Right cardiac atrium (tissue), 5 donors: ENCODE measurements at regions not wholly inside any gene's neighbourhood (a gene's known extent, or its start where the extent isn't known, plus 50 kb on each side); places are given as distances from the start of the nearest gene placed in this dataset.

Source experiments
- ATAC-seq, 2 donors: fragments of 200-7000 bp; cut with Tn5 transposase; one replicate each; pipeline versions ENCODE4 v1.8.0 to v1.9.1; 2020; ENCODE audit warnings: moderate library complexity in 2 of 2, mild to moderate bottlenecking in 1 of 2
- DNase-seq, 3 donors: peaks; one replicate each; pipeline ENCODE4 v3.0.0-alpha.2; 2020
- H3K27ac ChIP-seq: one replicate; pipeline ENCODE4 v1.5.1; 2013; ENCODE audit warnings: mild to moderate bottlenecking, low read length, control low read depth, moderate library complexity
- H3K27me3 ChIP-seq: one replicate; pipeline ENCODE4 v1.6.1; 2013; ENCODE audit not compliant: control insufficient read depth, insufficient read depth
- H3K4me1 ChIP-seq: one replicate; pipeline ENCODE4 v1.6.1; 2013; ENCODE audit warnings: low read length; ENCODE audit not compliant: control insufficient read depth, insufficient read depth
- H3K4me3 ChIP-seq: one replicate; pipeline ENCODE4 v1.5.1; 2013; ENCODE audit warnings: low read length, control low read depth
- H3K9me3 ChIP-seq: one replicate; pipeline ENCODE4 v1.6.1; 2013; ENCODE audit warnings: low read length; ENCODE audit not compliant: control insufficient read depth
- WGBS: extraction: QIAGEN DNeasy Blood & Tissue Kit; methylation state at CpG from one replicate; pipeline ENCODE4 v1.1.7; 2013; 5-methylcytosine and 5-hydroxymethylcytosine counted together
- intact Hi-C, 4 donors: fragments of 100-400 bp; cut with DNase I; formaldehyde crosslinking; loops; one replicate each; pipeline versions ENCODE4 v1.11.0 to v1.14.0; 2022 to 2023
- donor health status: healthy with polysubstance abuse.
- donor health status: DM: no; HTN: yes; CAD: no.
- donor health status: DM: no; HTN: no; CAD: no.
- donor health status: DM: no; HTN: yes; CAD: no; lungs with severe emphysema.
- donor health status: DM: yes; HTN: yes; CAD: no.

- Histone ChIP-seq H3K9me3 (no peaks in the 10 kb centered on the region), H3K4me1 (no peaks in the 10 kb centered on the region), H3K27me3 (no peaks in the 10 kb centered on the region), H3K27ac (no peak overlapping the region), H3K4me3 (no peak overlapping the region)
- intact Hi-C loops: no loop called here
- 70% methylated on average over 6 of the region's 6 CpGs for WGBS
- DNase-seq (no peak), ATAC-seq (peak; percentile 63 to 70)
Observed at GRCh38 chr19:27759896-27760295, 1453.1 kb downstream of the UQCRFS1 start.

GRCh38 chr19:27758626-27759505 lies 1454.1 kb downstream of the UQCRFS1 start:
- Histone ChIP-seq H3K27ac (no peak overlapping the region), H3K4me1 (no peaks in the 10 kb centered on the region), H3K27me3 (no peaks in the 10 kb centered on the region), H3K9me3 (no peaks in the 10 kb centered on the region), H3K4me3 (no peak overlapping the region)
- WGBS: 78% methylated on average over 18 of the region's 18 CpGs
- intact Hi-C loops: no loop called here
- ATAC-seq (no peak), DNase-seq (no peak)

DNA sequence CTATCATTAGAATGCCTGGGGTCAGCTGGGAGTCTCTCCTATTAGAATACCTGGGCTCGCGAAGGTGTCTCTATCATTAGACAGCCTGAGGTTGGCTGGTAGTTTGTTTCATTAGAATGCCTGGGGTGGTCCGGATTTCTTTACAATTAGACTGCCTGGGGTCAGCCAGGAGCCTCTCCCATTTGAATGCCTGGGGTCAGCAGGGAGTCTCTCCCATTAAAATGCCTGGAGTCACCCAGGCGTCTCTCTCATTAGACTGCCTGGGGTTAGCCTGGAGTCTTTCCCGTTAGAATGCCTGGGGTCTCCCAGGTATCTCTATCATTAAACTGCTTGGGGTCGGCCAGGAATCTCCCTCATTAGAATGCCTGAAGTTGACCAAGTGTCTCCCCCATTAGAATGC lies 1458.3 kb downstream of the UQCRFS1 start:
- intact Hi-C loops: no loop called here
- H3K4me3 ChIP-seq: no peak overlapping the region
- DNase-seq (no peak), ATAC-seq (no peak)
- H3K4me1 ChIP-seq: no peaks in the 10 kb centered on the region
- no peaks in the 10 kb centered on the region for H3K9me3 ChIP-seq
- WGBS: 59% methylated on average over 6 of the region's 6 CpGs
- no peak overlapping the region for H3K27ac ChIP-seq
- H3K27me3 ChIP-seq: no peaks in the 10 kb centered on the region

DNA sequence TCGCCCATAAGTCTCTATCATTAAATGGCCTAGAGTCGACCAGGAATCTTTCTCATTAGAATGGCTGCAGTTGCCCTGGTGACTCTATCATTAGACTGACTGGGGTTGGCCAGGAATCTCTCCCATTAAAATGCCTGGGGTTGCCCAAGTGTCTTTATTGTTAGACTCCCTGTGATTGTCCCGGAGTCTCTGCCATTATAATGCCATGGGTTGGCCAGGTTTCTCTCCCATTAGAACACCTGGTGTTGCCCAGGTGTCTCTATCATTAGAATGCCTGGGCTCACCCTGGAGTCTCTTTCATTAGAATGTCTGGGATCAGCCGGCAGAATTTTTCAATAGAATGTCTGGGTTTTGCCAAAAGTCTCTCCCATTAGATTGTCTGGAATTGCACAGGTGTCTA lies 1459.3 kb downstream of the UQCRFS1 start:
- Histone ChIP-seq H3K4me1 (no peaks in the 10 kb centered on the region), H3K4me3 (no peak overlapping the region), H3K9me3 (no peaks in the 10 kb centered on the region), H3K27me3 (no peaks in the 10 kb centered on the region), H3K27ac (no peak overlapping the region)
- DNase-seq: no peak
- whole genome bisulfite sequencing: 93% methylated on average over 4 of the region's 4 CpGs
- no peak for ATAC-seq
- intact Hi-C loops: no loop called here

DNA sequence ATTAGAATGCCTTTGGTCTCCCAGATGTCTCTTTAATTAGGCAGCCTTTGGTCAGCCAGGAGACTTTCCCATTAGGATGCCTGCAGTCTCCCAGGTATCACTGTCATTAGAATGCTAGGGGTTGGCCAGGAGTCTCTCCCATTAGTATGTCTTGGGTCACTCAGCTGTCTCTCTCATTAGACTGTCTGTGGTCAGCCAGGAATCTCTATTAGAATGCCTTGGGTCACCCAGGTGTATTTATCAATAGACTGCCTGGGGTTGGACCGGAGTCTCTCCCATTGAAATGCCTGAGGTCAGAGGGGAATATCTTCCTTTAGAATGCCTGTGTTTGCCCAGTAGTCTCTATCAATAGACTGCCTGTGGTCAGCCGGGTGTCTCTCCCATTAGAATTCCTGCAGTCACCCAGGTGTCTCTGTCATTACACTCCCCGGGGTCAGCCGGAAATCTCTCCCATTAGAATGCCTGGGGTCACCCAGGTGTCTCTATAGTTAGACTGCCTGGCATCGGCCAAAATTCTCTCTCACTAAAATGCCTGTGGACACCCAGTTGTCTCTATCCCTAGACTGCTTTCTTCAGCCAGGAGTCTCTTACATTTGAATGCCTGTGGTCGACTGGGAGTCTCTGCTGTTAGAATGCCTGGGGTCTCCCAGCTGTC lies 1460.3 kb downstream of the UQCRFS1 start:
- Histone ChIP-seq H3K27me3 (no peaks in the 10 kb centered on the region), H3K27ac (no peak overlapping the region), H3K4me1 (no peaks in the 10 kb centered on the region), H3K9me3 (no peaks in the 10 kb centered on the region), H3K4me3 (no peak overlapping the region)
- 93% methylated on average over 6 of the region's 6 CpGs for WGBS
- DNase-seq (no peak), ATAC-seq (no peak)
- intact Hi-C loops: no loop called here

DNA sequence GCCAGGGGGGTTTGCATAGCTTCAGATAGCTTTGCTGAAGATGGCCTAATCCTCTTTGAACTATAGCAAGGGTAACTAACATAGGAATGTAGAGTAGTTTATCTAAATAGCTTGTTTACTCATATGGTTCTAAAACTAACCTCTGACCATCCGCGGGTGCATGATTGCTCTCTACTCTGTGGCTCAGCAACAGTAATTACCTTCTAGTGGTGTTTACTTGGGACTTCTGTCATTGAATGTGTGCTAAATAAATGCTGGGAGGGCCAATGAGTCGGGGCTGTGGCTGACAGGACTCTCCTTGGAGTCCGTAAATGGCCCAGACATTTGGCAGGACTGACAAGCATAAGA lies 1461.9 kb downstream of the UQCRFS1 start:
- Histone ChIP-seq H3K9me3 (no peaks in the 10 kb centered on the region), H3K4me3 (no peak overlapping the region), H3K27me3 (no peaks in the 10 kb centered on the region), H3K4me1 (peaks cover 5% of the 10 kb centered on the region), H3K27ac (no peak overlapping the region)
- DNase-seq: no peak
- WGBS: 86% methylated on average over 4 of the region's 4 CpGs
- ATAC-seq: no peak
- intact Hi-C loops: no loop called here

DNA sequence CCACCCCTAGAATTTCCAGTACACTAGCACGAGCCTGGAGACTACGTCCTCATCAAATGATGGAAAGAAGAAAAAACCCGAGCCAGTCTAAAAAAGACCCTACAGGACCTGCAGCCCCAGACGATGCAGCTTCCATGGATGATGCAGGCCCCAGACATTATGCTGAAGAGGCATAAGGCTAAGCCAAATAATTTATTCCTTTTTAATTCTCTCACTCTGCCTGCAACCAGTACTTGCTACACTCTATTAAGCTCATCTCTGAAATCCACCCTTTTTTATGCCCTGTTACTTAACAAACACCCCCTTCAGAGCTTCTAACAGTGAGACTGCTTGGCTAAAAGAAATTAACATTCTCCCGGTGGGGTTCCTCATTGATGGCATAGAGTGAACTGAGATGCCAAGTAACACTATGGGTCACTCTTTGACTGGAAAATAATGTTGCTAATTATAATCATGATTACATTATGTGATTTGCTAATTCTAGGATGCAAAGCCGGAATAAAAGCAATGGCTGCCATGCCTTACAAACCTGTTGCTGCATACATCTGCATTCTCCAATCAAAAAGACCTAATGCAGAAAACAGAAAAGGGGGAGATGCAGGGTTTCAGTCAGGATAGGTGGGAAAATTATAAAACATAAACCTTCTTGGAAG lies 1462.4 kb downstream of the UQCRFS1 start:
- intact Hi-C loops: no loop called here
- Histone ChIP-seq H3K27ac (no peak overlapping the region), H3K9me3 (no peaks in the 10 kb centered on the region), H3K4me1 (peaks cover 5% of the 10 kb centered on the region), H3K4me3 (no peak overlapping the region), H3K27me3 (no peaks in the 10 kb centered on the region)
- ATAC-seq: no peak
- 87% methylated on average over 6 of the region's 6 CpGs for WGBS
- no peak for DNase-seq

DNA sequence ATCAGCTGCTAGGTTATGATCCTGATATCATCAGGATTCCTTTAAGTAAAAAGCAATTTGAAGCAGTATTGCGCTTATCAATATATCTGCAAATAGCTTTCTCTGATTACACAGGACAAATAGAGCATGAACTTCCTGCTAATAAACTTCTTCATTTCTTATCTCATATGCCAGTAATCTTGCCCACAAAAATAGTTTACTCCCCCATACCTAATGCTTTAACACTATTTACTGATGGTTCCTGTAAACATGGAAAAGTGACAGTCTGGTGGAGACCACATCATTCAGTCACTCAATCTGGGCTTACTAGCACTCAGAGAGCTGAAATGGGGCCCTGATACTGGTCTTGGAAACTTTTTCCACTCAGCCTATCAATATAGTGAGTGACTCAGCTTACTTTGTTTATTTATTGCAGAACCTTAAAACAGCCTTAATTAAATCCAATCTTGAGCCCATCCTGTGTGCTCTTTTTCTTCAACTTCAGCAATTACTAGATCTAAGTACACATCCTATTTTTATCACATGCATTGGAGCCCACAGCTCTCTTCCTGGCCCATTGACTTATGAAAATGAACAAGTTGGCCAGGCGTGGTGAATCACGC lies 1464.3 kb downstream of the UQCRFS1 start:
- H3K27ac ChIP-seq: no peak overlapping the region
- 98% methylated on average over 3 of the region's 3 CpGs for WGBS
- no peaks in the 10 kb centered on the region for H3K27me3 ChIP-seq
- DNase-seq (no peak), ATAC-seq (no peak)
- H3K9me3 ChIP-seq: no peaks in the 10 kb centered on the region
- no peak overlapping the region for H3K4me3 ChIP-seq
- intact Hi-C loops: no loop called here
- peaks cover 8% of the 10 kb centered on the region for H3K4me1 ChIP-seq

DNA sequence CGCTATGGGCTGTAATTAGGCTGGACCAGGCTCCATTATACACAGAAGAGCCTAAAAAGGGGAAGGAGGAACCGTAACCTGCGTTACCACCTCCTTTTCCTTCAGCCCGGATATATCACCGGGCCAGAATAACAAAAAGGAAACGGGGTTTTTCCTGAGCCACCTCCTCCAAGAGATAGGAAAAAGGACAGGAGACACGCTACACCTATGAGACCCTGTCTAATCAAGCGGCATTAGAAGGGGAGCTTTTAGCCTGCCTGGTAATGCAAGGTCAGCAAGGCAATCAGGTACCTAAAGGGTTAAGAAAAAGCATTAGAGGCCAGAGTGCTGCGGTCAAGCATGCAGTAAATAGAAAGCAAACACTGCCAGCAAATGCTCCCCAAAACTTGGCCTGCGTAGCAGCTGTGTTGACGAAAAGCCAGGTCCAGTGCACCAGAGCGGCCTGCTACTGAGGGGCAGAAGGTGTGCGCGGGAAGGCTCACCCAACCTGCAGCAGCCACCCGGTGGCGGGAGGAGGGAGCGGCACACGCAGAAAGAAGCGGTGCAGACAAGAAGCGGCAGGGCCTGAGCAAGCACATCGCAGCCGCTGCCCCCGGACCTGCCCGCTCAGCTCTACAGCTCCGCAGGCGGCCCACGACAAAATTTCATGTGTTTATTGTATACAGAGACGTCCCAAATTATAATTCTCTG lies 1466.1 kb downstream of the UQCRFS1 start:
- DNase-seq (peak; percentile 34 to 80 (median 75)), ATAC-seq (peak; percentile 84)
- H3K9me3 ChIP-seq: no peaks in the 10 kb centered on the region
- intact Hi-C loops: no loop called here
- H3K4me3 ChIP-seq: no peak overlapping the region
- no peaks in the 10 kb centered on the region for H3K27me3 ChIP-seq
- WGBS: 21% methylated on average over 28 of the region's 28 CpGs
- H3K4me1 ChIP-seq: peaks cover 8% of the 10 kb centered on the region
- no peak overlapping the region for H3K27ac ChIP-seq

- H3K27me3 ChIP-seq: no peaks in the 10 kb centered on the region
- H3K4me3 ChIP-seq: no peak overlapping the region
- no peaks in the 10 kb centered on the region for H3K9me3 ChIP-seq
- intact Hi-C loops: no loop called here
- H3K27ac ChIP-seq: no peak overlapping the region
- DNase-seq (no peak), ATAC-seq (no peak)
- peaks cover 8% of the 10 kb centered on the region for H3K4me1 ChIP-seq
- 93% methylated on average over 11 of the region's 11 CpGs for WGBS
Observed at GRCh38 chr19:27745978-27746542, 1466.9 kb downstream of the UQCRFS1 start.
